Hippocampal formation (tissue), 2 donors: ENCODE measurements at regions not wholly inside any gene's neighbourhood (a gene's known extent, or its start where the extent isn't known, plus 50 kb on each side); places are given as distances from the start of the nearest gene placed in this dataset.

ENCODE experiments used
- DNase-seq, 2 donors: peaks; one replicate each; lab custom pipeline; 2025; lab: John Stamatoyannopoulos, UW

DNA sequence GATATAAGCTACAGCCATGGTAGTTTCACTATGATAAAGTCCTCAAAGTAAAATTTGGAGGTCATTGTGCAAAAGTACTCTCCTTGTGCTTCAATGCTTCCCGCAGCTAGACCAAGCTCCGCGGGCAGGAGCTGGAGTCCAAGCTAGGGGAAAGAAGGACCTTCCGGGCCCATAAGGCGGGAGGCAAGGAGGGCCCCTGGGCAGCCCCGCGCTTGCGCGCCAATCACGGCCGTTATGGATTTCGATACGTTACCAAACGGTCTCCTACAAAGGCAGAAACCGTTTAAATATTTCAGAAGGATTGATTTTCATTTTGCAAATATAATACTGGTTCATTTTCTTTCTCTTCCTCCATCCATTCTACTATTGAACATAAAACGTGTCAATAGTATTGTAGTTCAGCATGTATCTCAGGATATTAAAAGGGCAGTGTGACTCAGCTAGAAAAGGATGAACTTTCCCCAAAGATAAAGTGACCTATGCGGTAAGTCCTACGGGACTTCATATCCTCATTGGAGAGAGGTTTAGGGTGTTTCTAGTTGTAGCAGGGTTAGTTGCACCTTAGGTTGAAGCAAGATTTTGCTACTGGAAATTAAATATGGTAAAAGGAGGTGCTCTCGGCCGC, 128.0 kb downstream of the KIF20B start:
- DNase-seq, result no peak

DNA sequence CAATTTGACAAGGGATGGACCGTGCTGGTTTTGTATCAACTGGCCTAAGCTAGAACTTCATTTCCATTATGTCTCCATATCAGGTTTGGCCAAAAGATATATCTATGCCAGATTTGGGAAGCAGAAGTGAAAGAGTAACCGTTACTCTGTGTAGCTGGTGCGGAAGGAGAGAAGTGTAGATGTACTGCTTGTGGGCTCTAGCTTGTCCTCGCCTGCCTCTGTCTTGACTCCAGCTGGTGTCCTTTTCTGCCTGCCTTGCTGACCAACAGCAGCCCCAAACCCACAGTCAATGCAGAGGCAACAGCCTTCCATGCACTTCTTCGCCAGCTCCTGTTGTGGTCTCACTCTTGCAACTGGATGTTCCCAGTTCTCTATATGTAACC, 128.5 kb downstream of the KIF20B start:
- DNase-seq, result peak in 1 of 2 donors; percentile 5

DNA sequence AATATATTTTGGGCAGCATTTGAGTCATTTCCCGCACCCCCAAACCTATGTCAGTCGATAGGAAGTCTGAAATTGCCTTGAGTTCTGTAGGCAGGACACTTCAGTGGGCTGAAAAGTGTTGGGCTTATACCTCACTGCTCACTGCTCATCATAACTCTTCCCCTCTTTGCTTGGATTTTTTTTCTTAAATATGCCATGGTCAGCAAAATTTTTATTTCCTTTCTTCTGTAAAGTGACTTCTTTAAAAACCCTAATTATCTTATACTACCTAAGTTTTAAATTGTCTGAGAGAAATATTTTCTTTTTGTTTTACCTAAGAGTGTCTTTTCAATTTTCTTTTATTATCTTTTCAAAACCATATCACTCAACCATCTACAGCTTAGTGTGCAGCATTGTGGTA, 129.2 kb downstream of the KIF20B start:
- DNase-seq, result no peak

DNA sequence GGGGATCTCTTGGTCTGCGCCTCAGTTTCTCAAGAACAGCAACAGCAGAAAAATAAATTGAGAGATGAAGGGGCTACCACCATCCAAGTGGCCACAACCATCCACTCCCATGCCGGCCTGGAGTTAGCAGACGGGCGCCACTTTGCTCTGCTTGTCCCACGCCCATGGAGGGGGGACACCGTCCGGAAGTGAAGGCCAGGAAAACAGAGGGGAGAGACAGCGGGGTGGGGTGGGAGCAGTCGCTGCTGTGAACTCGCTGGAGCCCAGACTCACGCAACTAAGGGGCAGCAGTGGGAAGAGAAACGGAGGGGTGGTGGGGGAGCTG, 135.4 kb downstream of the KIF20B start:
- DNase-seq, result no peak

DNA sequence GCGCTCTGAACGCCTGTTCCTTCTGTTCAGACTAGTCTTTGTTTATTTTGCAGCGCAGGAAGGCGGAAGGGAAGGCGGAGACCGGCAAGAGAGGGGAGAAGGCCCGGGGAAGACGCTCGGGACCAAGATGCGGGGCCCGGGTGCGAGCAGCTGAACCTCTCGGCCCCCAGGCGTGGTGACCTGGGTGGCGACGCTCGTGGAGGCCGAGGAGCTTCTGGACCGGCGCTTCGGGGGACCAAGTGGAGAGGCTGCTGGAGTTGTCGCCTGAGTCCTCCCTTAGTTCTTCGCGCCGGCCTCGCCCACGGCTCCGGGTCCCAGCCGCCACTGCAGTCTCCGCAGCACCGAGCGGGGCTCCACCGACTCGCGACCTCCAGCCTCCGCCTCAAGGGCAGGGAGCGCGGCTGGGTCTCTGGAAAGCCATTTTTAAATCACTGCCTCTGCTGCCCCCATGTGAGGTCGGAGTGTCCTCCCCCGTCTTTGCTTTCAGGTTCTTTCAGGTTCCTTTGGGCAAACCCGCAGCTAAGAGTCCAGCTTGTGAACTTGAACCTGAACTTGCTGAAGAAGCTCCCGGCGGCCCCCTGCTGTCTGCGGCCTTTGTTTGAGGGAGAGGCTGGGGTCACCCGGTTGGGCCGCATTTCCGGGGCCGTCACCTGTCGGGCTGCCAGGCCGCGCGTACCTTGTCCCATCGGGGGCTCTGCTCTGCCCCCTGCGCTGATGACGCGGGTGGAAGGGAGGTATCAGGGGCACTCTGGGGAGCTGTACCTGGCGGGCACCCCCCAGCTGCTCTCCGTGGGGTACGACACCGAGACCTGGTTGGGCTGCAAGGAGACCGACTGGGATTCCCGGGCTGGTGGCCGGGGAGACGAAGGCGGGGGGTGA, 136.0 kb downstream of the KIF20B start:
- peak in 1 of 2 donors; percentile 20 for DNase-seq

DNA sequence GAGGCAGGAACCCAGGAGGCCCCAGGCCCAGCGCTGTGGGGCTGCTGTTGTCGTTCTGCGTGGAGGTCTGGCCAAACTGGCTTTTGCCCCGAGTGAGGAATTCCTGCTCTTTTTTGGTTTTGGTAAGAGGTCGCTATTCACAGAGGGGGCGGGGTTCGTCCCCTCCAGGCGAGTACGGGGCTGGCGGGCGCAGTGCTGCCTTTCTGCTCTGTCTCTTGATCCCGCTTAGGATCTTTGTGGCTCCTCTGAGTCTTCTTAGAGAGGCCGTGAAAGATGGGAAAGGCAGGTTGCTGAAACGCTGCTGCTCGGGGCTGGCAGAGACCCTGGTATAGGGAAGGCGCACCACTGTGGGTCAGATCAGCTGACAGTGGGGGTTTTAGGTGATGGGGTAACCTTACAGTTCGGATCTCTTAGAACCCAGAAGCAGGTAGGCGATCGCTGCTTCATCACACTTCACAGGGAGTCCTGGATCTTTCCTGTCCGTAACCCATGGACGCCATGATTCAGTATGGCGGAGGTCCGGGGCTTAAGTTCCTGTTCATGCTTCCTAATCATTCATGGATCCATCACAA, 136.7 kb downstream of the KIF20B start:
- no peak for DNase-seq

DNA sequence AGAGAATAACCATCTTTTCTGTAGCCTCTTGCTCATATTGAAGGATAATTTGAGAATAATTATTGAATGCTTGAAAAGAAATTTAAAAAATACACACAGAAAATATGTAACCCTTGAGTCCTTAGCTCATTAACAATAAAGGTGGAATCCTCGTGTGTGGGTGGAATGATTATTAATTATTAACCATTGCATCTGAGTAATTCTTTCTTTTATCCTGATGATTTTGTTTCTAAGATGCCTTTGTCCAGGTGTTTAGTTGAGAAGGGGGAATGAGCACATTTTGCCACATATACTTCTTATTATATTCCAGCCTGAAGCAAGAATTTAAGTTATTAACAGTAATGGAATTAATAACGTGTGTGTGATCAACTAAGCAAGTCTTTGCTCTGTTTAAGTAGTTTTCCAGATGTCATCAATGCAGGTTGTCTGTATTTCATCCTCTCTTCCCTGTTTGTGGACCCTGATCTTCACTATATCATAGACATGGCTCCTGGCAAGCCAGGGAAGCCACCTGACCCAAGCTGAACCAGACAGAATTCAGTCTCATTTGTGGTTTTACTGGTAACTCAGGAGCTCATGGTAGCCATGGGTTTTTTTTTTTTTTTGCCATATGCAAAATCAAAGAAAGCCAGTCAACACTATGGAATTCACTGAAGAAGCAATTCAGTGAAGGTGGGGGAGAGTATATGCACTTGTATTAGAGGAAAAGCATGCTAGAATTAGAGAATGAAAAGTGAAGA, 144.3 kb downstream of the KIF20B start:
- no peak for DNase-seq

DNA sequence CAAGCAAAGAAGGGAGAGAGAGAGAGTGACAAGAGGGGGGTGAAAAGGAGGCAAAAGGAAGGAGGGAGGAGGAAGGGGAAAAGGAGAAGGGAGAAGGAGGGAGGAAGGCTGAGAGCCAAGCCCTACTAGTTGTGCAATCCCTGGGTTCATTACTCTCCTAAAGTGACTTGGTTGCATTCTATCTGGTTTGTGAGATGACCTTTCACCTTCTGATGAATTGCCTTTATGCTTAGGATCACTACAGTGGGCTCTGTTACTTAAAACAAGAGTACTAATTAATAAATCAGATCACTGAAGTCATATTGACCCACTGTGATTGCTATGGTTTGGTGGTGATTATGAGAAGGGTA, 144.9 kb downstream of the KIF20B start:
- no peak for DNase-seq

DNA sequence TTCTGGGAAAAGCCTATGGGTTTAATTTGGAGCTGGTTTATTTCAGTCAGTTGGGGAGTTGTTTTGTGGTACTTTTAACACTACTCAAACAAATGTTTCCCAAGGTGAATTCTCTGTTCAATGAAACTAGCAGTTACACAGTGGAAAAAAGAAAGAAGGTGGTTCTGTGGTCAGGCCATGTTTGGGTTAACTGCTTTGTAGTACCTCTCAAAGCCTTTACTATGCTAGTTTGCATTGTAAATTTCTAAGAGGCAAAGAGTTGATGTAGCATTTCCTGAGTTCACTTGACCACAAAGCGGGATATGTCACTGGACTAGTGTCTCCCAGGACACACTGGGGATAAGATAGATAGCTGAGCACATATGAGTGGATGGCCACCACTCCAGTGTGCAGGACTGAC, 145.4 kb downstream of the KIF20B start:
- no peak for DNase-seq

DNA sequence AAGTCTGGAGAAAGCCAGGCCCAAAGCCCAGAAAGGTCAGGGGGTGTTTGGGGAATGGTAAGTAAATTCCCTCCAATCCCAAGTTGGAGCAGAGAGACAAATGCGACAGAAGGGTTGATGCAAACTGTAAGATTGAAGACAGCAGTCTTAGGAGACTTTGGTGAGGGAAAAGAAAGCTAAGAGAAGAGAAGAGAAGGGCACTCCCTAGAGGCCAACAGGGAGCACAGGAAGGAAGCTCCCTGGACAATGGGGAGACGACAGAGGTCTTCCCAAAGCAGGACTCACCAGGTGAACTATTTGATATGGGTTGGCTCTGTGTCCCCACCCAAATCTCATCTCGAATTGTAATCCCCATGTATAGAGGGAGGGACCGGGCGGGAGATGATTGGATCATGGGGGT, 151.5 kb downstream of the KIF20B start:
- DNase-seq, result no peak

DNA sequence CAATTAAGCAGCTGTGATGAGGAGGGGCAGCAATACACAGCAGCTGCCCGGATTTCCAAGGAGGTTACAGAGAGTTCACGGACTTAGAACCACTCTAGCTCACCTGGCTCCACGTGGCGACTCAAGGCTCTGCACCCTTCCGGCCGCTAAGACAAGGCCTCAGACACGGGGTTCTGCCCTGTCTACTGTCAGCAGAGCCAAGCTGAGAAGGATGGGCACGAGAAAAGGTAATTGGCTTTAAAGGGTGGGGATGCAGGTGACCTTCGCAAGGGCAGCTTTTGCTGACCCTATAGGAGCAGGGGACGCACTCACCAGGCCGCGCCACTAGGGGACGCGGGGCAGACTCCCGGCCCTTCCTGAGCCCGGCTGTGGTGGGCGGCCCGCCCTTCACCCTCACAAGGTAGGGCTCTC, 152.4 kb downstream of the KIF20B start:
- no peak for DNase-seq

DNA sequence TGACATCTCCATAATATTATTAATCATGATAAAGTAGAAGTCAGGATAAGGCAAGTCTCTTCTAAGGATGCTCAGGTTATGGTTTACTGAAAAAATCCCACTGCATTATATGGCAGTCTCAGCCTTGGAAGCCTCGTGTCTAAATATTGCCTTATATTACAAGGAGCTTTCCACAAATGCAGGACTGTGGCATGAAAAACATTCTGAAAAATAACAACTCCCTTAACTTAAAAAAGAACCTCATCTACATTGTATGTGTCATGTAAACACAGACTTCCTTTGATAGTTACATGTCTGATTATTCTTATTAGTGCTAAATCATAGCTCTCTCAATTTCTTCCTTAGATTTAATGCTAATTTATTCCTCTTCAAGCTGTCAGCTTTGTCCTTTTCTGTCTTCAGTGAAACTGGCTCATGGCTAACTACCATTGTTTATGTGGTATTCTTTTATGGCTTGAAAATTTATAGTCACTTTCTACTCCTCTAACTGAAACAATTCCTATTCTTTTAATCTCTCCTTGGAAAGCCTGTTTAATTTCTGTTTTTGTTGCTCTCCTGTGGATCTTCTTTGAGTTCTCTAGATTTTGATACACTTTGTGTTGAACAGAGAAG, 156.1 kb downstream of the KIF20B start:
- no peak for DNase-seq

DNA sequence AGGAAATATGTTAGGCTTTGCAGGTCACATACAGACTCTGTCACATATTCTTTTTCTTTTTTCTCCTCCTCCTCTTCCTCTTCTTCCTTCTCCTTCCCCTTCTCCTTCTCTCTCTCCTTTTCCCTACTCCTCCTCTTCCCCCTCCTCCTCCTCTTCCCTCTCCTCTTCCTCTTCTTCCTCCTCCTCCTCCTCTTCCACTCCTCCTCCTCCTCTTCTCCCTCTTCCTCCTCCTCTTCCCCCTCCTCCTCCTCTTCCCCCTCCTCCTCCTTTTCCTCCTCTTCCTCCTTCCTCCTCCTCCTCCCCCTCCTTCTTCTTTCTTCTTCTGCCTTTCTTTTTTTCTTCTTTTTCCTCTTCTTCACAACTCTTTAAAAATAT, 159.8 kb downstream of the KIF20B start:
- no peak for DNase-seq

DNA sequence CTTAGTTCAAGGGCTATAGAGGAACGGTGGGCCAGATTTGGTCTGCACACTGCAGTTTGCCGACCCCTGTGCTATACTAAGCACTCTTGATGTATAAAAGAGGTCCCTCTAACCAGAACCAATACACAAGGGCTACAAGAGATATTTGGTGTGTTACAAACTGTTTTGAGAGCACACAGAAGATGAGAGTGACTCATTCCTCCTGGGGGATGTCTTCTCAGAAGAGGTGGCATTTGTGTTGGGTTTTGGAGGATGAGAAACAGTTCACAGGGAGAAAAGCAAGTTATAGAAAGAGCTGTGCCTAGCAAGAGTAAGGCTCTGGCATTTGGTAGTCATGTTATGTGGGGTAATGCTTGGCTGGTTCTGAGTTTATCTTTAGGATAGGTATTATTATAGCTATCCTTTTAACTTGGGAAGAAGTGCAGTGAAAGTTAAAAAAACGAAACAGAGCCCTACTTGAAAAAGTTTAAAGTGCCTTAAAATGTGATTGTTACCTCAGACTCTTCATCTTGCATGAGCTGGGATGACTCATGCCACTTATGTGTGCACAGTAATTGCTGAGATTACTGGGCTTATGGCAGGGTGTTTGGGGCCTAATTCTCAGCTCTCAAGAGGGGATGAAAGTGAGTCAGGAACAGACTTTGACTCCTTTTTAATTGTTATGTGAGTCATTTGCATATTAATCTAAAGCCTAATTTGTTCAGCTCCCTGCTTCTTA, 160.4 kb downstream of the KIF20B start:
- no peak for DNase-seq

DNA sequence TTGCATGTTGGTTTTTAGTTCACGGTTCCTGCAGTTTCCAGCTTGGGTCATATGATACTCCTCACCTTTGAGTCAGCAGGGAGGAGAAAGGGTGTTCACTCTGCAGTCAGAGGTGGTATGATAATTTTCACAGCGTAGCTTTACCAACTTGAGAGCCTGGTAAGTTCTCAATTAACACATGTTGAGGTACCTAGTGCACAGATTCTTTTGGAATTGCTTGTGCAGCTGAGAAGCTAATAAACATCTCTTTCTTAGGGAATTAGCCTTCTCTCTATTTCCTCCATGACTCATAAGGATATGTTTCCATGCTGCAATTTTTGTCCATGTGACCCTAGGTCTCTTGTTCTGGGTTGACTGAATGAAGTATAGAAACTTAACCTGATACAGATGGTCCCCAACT, 166.6 kb downstream of the KIF20B start:
- no peak for DNase-seq

DNA sequence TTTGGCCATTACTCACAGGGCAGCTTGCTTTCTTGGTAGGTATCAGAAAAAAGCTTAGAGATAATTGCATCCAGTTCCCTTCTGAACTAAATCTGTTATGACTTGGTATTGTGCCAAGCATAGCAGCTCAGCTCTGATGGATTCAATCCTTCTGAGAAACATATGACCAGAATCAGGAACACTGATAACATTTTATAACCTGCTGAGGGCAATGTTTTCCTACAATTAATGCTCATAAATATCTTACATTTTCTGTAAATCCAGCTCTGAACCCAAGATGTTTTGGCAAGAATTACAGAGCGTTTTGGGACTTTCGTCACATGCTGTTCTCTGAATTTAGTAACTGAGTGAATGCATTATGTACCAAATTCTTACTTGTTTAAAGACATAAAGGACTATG, 167.8 kb downstream of the KIF20B start:
- DNase-seq, result peak in 1 of 2 donors; percentile 44

DNA sequence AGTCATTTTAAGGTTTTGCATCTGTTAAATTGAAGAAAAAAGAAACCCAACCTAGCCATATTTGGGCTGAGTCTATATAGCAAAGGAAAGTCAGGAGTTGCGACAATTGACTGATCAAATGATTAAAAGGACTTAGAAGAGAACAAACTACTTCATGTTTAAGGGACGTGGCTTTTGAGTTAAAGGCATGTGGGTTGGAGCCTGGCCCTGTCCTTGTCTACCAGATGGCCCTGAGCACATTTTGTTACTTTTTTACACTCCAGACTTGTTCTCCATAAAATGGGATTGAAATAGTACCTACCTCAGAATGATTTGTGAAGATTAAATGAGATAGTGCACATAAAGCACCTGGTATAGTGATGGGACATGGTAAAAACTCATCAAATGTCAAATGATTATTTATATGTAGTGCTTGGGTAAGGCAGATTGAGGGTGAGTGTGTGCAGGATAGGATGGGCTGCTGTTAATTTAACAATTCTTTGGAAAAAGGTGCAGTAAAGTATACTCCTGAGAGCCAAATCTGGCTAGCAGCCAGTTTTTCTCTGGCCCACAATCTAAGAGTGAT, 168.3 kb downstream of the KIF20B start:
- no peak for DNase-seq

DNA sequence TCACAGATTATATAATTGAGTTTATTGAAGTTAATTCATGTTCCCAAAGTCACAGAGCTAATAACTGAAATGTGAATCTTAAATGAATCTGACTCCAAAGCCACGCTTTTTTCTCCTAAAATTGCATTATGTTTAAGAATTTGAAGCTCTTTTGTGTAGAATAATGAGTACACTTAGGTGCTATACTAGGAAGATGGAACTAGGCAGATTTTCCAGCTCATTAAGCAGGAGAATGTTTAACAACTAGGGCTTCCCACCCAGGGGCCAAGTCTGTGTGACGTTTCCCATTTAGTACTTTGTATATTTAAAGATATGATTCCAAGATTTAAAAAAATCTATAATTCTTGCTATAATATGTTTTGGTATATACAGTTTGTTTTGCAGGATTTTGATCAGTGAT, 169.5 kb downstream of the KIF20B start:
- DNase-seq, result no peak

DNA sequence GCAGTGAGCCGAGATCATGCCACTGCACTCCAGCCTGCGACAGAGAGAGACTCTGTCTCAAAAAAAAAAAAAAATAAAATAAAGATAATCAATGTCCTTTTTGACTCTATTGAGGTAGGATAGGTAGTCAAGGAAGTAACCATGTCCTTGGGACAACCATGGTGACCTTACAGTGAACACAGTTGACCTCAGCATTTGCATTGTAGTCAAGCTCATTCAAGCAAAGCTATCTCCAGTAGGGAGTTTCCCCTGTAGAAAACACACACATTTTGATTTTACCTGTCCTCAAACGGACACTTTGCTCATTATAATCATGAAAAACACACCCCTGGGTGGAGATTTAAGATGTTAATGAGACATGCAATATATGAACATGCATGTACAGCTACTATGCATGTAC, 171.7 kb downstream of the KIF20B start:
- DNase-seq, result no peak

DNA sequence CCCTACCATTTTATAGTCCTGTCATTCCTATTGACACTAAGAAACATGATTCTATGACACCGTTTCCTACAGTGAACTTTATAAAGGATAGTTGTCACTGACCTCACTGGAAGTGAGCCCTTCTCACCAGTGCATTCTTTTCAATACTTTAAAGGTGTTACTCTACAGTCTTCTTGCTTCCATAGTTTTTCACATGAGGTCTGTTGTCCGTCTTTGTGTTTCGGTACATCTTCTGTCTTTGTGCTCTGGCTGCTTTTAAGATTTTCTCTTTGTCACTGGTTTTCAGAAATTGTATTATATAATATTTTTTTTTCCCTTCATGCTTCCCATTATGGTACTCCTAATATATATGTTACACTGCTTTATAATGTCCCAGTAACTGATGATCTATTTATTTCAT, 174.2 kb downstream of the KIF20B start:
- no peak for DNase-seq

DNA sequence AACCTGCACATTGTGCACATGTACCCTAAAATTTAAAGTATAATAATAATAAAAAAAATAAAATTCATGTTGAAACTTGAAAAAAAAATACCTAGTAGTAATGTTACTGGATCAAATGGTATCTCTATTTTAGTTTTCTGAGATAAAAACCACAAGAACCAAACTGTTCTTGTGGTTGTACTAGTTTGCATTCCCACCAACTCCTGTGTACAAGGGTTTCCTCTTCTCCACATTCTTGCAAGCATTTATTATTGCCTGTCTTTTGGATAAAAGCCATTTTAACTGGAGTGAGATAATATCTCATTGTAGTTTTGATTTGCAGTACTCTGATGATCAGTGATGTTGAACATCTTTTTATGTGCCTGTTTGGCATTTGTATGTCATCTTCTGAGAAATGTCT, 177.7 kb downstream of the KIF20B start:
- DNase-seq, result no peak
